Activated T-cell treated with anti-CD3 and anti-CD28 coated beads for 48 hours (primary cell): ENCODE measurements at regions not wholly inside any gene's neighbourhood (a gene's known extent, or its start where the extent isn't known, plus 50 kb on each side); places are given as distances from the start of the nearest gene placed in this dataset.
"Not testable (repeated sequence)": the region's sequence is repeated elsewhere in the genome, so short reads cannot be mapped to it uniquely, and the experiment has no call there.

Experiments used
- DNase-seq: peaks from one replicate; pipeline ENCODE4 v3.0.0-alpha.2; 2020; ENCODE audit warnings: low read depth

DNA sequence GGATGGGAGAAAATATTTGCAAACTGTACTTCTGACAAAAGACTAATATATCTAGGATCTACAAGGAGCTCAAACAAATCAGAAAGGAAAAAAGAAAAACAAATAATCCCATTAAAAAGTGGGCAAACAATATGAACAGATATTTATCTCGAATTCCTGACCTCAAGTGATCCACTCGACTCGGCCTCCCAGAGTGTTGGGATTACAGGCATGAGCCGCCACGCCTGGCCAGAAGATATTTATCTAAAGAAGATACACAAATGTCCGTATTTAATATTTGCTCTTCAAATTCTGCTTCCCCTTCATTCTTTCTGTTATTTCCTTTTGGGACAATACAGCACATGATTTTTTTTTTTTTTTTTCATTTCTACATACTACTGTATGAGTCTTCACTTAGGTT, 151.7 kb upstream of the GRM7 start:
- no peak for DNase-seq

- no peak for DNase-seq
These were observed 146.0 kb upstream of the GRM7 start for GRCh38 chr3:6714962-6715361.

GRCh38 chr3:6716420-6716819, 144.5 kb upstream of the GRM7 start:
- no peak for DNase-seq

DNA sequence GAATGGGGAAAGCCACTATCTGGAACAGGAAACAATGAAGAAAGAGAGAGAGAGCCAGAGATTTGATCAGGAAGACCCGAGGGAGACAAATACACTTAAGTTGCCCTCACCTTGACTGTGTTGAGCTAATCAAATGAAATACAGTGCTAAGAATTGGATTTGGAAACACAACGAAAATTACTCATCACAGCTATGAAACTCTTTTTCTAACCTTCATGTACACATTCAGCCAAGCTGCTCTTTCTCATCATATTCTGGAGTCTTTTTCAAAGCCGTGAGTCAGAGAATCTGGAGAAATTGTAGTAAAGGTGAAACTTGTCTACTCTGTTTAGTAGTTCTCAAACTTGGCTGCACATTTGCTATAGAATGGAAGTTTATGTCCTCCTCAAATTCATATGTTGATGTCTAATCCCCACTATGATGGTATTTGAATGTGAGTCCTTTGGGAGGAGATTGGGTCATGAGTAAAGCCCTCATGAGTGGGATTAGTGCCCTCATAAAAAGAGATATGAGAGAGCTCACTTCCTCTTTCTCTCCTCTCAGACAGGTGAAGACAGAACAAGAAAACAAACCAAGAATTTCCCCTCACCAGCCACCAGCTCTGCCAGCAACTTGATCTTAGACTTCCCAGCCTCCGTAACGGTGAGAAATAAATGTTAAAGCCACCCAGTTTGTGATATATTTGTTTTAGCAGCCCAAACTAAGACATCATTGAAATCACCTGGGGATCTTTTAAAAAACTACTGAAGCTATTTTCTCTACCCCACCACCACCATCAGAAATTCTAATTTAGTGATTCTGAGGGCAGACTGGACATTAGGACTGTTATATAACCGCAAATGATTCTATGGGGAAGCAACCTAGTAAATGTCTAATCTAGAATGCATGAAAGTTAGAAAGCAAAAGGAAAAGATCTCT, 143.6 kb upstream of the GRM7 start:
- no peak for DNase-seq

- DNase-seq, result no peak
These were observed 140.9 kb upstream of the GRM7 start for GRCh38 chr3:6719999-6720398.

DNA sequence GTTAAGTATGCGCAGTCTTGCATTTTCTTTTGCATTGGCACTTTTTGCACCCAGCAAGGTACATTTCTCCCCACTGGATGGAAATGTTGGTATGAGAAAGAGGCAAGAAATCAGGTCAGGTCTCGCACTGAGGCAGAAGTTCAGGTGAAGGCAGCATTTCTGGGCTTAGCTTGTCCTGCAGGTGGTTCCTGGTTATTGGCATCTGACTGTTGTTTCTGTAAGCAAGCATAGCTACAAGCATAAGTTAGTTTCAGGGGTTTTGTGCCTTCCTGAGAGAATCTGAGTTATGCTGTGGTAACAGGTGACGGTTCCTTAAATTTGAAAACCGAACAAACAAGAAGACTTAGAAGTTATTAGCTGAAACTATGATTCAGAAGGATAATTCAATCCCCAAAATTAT, 139.4 kb upstream of the GRM7 start:
- DNase-seq, result no peak

- no peak for DNase-seq
These were observed 137.7 kb upstream of the GRM7 start for GRCh38 chr3:6723205-6723604.

- no peak for DNase-seq
These were observed 134.1 kb upstream of the GRM7 start for GRCh38 chr3:6726811-6727210.

DNA sequence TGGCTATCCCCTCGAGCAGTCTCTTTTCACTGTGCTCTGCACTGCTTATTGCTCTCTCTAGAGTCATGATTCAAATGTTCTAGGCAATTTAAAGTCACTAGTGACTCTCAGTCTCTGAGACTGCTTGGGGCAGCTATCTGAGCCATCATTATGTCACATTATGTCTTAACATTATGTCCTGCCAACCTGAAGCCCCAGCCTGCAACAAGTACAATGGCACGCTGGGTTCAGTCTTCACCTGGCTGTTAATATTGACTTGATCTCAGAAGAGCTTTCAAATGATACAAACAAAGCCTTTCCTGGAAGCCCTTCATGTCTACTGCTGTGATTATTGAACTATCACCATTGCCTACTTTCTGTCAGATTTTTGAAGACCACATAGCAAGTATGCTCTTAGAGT, 128.1 kb upstream of the GRM7 start:
- no peak for DNase-seq

DNA sequence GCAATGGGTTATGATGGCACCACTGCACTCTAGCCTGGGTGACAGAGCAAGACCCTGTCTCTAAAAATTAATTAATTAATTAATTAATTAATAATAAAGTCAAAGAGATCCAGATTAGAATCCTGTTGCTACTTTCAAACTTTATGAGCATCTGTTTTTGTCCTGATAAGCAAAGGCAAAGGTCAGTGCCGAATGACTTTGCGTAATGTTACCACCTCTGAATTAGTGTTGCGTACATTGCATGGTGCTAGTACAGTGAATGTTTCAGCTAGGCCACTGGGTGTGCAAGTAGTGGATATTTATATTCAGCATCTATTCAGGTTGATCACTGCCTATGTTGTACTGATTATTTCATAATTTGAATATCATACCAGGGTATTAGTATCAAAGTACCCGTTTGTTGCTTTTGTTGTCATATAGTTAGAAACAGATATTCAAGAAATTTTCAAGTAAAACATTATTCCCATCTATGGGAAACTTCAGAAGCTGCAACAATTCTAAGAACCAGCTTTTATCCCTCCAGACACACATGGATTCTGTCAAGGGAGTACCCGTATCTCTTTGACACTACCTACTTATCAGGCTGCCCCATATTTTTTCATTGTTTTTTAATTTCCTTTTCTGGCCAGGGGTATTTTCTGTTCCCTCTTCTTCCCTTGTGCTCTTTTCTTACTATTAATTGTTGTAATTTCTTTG, 127.1 kb upstream of the GRM7 start:
- DNase-seq, result no peak

GRCh38 chr3:6734395-6734746, 126.5 kb upstream of the GRM7 start:
- DNase-seq, result no peak

GRCh38 chr3:6736836-6737629, 123.9 kb upstream of the GRM7 start:
- DNase-seq, result no peak

DNA sequence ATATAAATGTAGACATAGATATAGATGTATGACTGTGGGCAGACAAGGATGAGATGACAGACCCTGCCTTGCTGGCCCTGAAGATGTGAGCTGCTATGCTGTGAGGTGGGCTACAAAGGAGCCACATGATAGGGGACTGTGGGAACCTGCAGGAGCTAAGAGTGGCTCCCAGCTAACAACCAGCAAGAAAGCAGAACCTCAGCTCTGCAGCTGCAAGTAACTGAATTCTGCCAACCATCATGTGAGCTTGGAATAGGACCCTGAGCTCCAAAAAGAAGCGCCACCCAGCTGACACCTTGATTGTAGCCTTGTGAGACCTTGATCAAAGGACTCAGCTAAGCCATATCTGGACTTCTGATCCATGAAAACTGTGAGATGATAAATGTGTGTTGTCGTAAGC, 123.3 kb upstream of the GRM7 start:
- no peak for DNase-seq

- no peak for DNase-seq
These were observed 121.6 kb upstream of the GRM7 start for GRCh38 chr3:6739288-6739687.

- no peak for DNase-seq
These were observed 117.7 kb upstream of the GRM7 start for GRCh38 chr3:6743067-6743720.

DNA sequence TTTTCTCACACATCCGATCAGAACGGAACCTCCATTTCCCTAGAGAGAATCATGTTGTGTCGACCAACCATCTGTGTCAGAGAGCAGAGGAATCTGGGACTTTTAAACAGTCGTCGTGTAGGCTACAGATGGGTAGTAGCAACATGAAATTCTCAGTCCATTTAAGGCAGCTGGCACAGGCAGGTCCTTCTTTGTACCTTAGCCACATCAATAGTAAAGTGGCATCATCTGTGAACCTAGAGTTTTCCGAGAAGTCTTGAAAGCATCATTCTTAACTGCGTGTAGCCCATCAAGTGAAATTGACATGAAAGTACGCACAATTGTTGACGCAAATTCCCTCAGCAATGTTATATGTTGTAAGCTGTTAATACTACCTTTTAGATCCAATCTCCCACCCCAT, 114.5 kb upstream of the GRM7 start:
- no peak for DNase-seq

GRCh38 chr3:6747017-6747416, 113.9 kb upstream of the GRM7 start:
- DNase-seq, result no peak

- DNase-seq, result no peak
These were observed 110.1 kb upstream of the GRM7 start for GRCh38 chr3:6750782-6751181.

DNA sequence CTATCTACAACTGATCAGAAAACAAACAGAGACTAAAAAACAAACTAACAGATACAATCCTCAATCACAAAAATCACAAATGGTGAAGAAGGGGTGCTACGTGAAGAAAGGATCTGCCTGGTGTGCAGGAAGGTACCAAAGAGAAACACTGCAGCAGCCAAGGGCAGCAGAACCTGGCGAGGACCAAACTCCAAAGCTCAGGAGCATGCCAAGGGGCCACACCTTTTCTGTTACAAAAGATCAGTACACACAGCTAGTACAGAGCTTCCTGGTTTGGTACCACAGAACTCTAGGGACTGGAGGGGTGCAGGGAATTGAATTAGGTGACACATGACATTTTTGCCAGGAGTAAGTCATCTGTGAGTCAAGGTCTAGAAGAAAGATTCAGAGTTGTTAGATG, 107.4 kb upstream of the GRM7 start:
- DNase-seq, result no peak

DNA sequence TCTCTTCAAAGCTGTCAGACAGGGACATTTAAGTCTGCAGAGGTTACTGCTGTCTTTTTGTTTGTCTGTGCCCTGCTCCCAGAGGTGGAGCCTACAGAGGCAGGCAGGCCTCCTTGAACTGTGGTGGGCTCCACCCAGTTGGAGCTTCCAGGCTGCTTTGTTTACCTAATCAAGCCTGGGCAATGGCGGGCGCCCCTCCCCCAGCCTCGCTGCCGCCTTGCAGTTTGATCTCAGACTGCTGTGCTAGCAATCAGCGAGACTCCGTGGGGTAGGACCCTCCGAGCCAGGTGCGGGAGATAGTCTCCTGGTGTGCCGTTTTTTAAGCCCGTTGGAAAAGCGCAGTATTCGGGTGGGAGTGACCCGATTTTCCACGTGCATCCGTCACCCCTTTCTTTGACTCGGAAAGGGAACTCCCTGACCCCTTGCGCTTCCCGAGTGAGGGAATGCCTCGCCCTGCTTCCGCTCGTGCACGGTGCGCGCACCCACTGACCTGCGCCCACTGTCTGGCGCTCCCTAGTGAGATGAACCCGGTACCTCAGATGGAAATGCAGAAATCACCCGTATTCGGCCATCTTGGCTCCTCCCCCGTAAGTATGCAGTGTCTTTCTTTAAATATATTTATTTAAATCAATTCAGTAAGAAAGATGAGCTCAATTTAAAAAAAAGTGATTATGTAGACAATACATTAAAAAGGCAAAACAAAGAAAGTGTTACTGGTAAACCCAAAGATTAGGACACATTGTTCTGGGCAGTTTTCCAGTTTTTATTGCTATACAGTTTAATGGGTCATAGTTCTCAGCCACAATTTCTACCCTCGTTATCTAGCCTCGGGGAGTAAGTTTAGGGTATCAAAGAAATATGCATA, 91.2 kb upstream of the GRM7 start:
- not testable (repeated sequence) for DNase-seq

DNA sequence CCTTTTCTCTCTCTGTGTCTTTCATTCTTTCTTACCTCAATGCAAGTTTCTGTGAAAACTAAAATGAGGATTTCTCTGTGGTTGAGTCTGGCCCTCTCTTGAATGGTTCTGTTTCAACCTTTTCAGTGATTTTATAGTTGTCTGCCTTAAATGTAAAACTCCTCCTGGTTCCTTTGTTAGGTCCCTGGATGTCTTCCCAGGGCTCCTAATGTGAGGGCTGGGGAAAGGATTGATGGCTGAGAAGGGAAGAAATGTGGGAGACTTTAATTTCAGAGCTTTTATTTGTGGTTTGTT, 90.6 kb upstream of the GRM7 start:
- DNase-seq, result no peak

DNA sequence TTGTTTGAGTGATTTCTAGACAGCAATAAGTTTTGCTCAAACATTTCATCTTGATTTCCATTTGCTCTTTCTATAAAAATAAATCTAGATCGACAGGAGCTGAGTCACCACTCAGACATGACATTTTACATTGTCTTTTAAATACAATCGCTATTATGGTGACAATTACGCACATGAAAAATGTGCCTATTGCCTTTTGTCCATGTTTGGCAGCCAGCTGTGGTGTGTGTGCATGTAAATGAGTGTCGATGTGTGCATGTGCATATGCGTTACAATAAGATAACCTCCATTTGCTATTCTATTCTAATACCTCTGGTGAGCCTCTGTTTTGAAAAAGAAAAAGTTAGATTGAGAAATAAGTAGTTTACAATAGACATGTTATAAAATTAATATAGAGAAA, 89.7 kb upstream of the GRM7 start:
- no peak for DNase-seq
